ENCODE measurements at regions not wholly inside any gene's neighbourhood (a gene's known extent, or its start where the extent isn't known, plus 50 kb on each side); places are given as distances from the start of the nearest gene placed in this dataset.

GRCh38 chr18:30265190-30265589 is 777.4 kb downstream of the DSC3 start:
- no peak overlapping the region for H2BK5ac ChIP-seq (ENCODE audit: low read depth, low read length)
- H2BK12ac ChIP-seq (ENCODE audit: low read depth, low read length), result no peak overlapping the region
- no peak overlapping the region for H3K4me2 ChIP-seq (ENCODE audit: insufficient read depth in 1 of 2, low read depth in 2 of 2, low read length in 2 of 2)
- H3K23me2 ChIP-seq (ENCODE audit: low read depth, low read length), result no peaks in the 10 kb centered on the region
- H3K4me1 ChIP-seq (replicated peaks in 1 of 4; ENCODE audit: control insufficient read depth in 3 of 4, insufficient read depth in 4 of 4, low read length in 3 of 4), result no peaks in the 10 kb centered on the region
- H3K18ac ChIP-seq (ENCODE audit: extremely low read depth, low read length), result no peak overlapping the region
- no peak overlapping the region for H3K14ac ChIP-seq (ENCODE audit: insufficient read length)
- H3K23ac ChIP-seq (ENCODE audit: insufficient read length), result no peak overlapping the region
- no peaks in the 10 kb centered on the region for H3K9me3 ChIP-seq (ENCODE audit: insufficient read depth in 2 of 2, low read depth in 1 of 2, low read length in 1 of 2)
- H2AK5ac ChIP-seq (ENCODE audit: low read depth, low read length), result no peak overlapping the region
- H2BK20ac ChIP-seq (ENCODE audit: low read length), result no peak overlapping the region
- H2BK120ac ChIP-seq (replicated peaks; ENCODE audit: low read depth, low read length), result no peak overlapping the region
- H3K9ac ChIP-seq (replicated peaks in 1 of 4; ENCODE audit: extremely low read depth in 1 of 4, low read depth in 3 of 4, low read length in 3 of 4), result no peak overlapping the region
- H3K4me3 ChIP-seq (ENCODE audit: extremely low read depth in 1 of 4, insufficient read depth in 2 of 4, low read depth in 3 of 4, low read length in 4 of 4), result no peak overlapping the region
- no peak overlapping the region for H3K27ac ChIP-seq (ENCODE audit: low read depth, low read length)
- CTCF ChIA-PET (ENCODE audit: partially characterized antibody), result no interaction called here
- H3K56ac ChIP-seq (replicated peaks; ENCODE audit: insufficient read length, low read depth, low read length), result no peak overlapping the region
- no peak for DNase-seq (ENCODE audit: low read depth in 1 of 2, low spot score in 2 of 2)
- no peak for FAIRE-seq
- no peaks in the 10 kb centered on the region for H3K79me2 ChIP-seq (ENCODE audit: control insufficient read depth in 1 of 2, insufficient read depth in 2 of 2, low read length in 2 of 2)
- 88% methylated on average over 3 of the region's 3 CpGs; no CpG with 5 or more reads in 1 of the 2 experiments for WGBS, 2 experiments (ENCODE audit: extremely low coverage in 1 of 2, insufficient coverage in 1 of 2, insufficient read length in 1 of 2, insufficient replicate concordance in 2 of 2, low coverage in 1 of 2, low lambda C conversion rate in 2 of 2, missing lambda C conversion rate in 1 of 2)
- no peak overlapping the region for H4K8ac ChIP-seq (ENCODE audit: extremely low read depth, insufficient read depth, low read length)
- H3K4ac ChIP-seq (replicated peaks; ENCODE audit: insufficient read length, low read depth, low read length), result no peak overlapping the region
- no peak overlapping the region for H4K5ac ChIP-seq (ENCODE audit: insufficient read length, low read depth, low read length)
- POLR2A ChIA-PET (ENCODE audit: partially characterized antibody), result no interaction called here
- H3K36me3 ChIP-seq (ENCODE audit: control insufficient read depth in 2 of 4, insufficient read depth in 4 of 4, low read length in 3 of 4), result no peaks in the 10 kb centered on the region
- no peaks in the 10 kb centered on the region for H3K27me3 ChIP-seq (replicated peaks in 1 of 4; ENCODE audit: control insufficient read depth in 3 of 4, extremely low read depth in 1 of 4, insufficient read depth in 3 of 4, low read length in 3 of 4)
- no peak overlapping the region for H2AFZ ChIP-seq (ENCODE audit: low read length)
- no peak for TF ChIP-seq NANOG (IDR thresholded peaks at IDR 0.05; ENCODE audit: insufficient read depth, low read depth, low read length, poor library complexity, severe bottlenecking)
- no peaks in the 10 kb centered on the region for H3K79me1 ChIP-seq (ENCODE audit: low read depth, low read length)
- H4K91ac ChIP-seq (replicated peaks; ENCODE audit: insufficient read length, low read length), result no peak overlapping the region
- H4K20me1 ChIP-seq (replicated peaks in 1 of 2; ENCODE audit: control insufficient read depth in 1 of 2, insufficient read depth in 2 of 2, low read length in 2 of 2), result no peaks in the 10 kb centered on the region
- no peak overlapping the region for H2BK15ac ChIP-seq (ENCODE audit: low read length)
